WTC11 (cell line): ENCODE measurements at regions not wholly inside any gene's neighbourhood (a gene's known extent, or its start where the extent isn't known, plus 50 kb on each side); places are given as distances from the start of the nearest gene placed in this dataset.

ENCODE experiments used
- ATAC-seq: fragments of 200-7000 bp; cut with Tn5 transposase; 2 replicates; pipeline ENCODE4 v1.10.0; 2021; ENCODE audit warnings: mild to moderate bottlenecking, moderate library complexity
- CTCF ChIA-PET: fragments of 300-600 bp; sonication (Branson Sonifier 250); formaldehyde crosslinking; loops from one replicate; lab custom pipeline; 2021; ENCODE audit warnings: antibody characterized with exemption; lab: Charles Lee
- POLR2A ChIA-PET: fragments of 350-600 bp; sonication (Branson Sonifier 250); formaldehyde crosslinking; loops from one replicate; lab custom pipeline; 2021; ENCODE audit warnings: antibody characterized with exemption; lab: Charles Lee
- DNase-seq: peaks from one replicate; pipeline ENCODE4 v3.0.0; 2021; ENCODE audit warnings: low spot score
- H3K27ac Mint-ChIP-seq: 2 replicates; pipeline ENCODE4 v1.8.0; 2021; ENCODE audit warnings: mixed read lengths
- H3K27me3 Mint-ChIP-seq: 2 replicates; pipeline ENCODE4 v1.8.0; 2021; ENCODE audit warnings: low read depth, mild to moderate bottlenecking, moderate library complexity, mixed read lengths
- H3K36me3 Mint-ChIP-seq: 2 replicates; pipeline ENCODE4 v1.8.0; 2021; ENCODE audit warnings: mixed read lengths
- H3K4me1 Mint-ChIP-seq: 2 replicates; pipeline ENCODE4 v1.8.0; 2022; ENCODE audit warnings: mixed read lengths
- H3K4me3 Mint-ChIP-seq: 2 replicates; pipeline ENCODE4 v1.8.0; 2021; ENCODE audit warnings: mild to moderate bottlenecking, moderate library complexity, mixed read lengths
- H3K9me3 Mint-ChIP-seq: 2 replicates; pipeline ENCODE4 v1.8.0; 2021; ENCODE audit warnings: mixed read lengths
- ESRRA ChIP-seq: sonication (generic); formaldehyde crosslinking; IDR thresholded peaks from 2 replicates; pipeline ENCODE4 v1.8.1; 2022; ENCODE audit warnings: mild to moderate bottlenecking, missing genetic modification reagents, borderline replicate concordance
- ETV6 ChIP-seq: sonication (generic); formaldehyde crosslinking; IDR thresholded peaks from 2 replicates; pipeline ENCODE4 v1.8.1; 2022; ENCODE audit warnings: mild to moderate bottlenecking, missing genetic modification reagents
- FOXJ3 ChIP-seq: sonication (generic); formaldehyde crosslinking; IDR thresholded peaks from 2 replicates; pipeline ENCODE4 v1.9.0; 2021; ENCODE audit warnings: missing genetic modification reagents, mild to moderate bottlenecking, borderline replicate concordance
- GRHL2 ChIP-seq: fragments of 250-450 bp; sonication (Bioruptor Pico); IDR thresholded peaks from 2 replicates; pipeline ENCODE4 v1.8.0; 2022; ENCODE audit warnings: mild to moderate bottlenecking, moderate library complexity; ENCODE audit not compliant: insufficient replicate concordance, severe bottlenecking
- GTF2I ChIP-seq: fragments of 250-450 bp; sonication (Bioruptor Pico); conservative IDR thresholded peaks from 2 replicates; pipeline ENCODE4 v1.4.0; 2021; ENCODE audit warnings: mild to moderate bottlenecking
- IRF2 ChIP-seq: sonication (generic); formaldehyde crosslinking; IDR thresholded peaks from 2 replicates; pipeline ENCODE4 v1.8.0; 2022; ENCODE audit warnings: low read depth, missing genetic modification reagents, borderline replicate concordance
- NR1H2 ChIP-seq: sonication (generic); formaldehyde crosslinking; IDR thresholded peaks from 2 replicates; pipeline ENCODE4 v1.9.0; 2021; ENCODE audit warnings: mild to moderate bottlenecking, moderate library complexity, missing genetic modification reagents
- PRRX2 ChIP-seq: fragments of 250-450 bp; sonication (Bioruptor Pico); IDR thresholded peaks from 2 replicates; pipeline ENCODE4 v1.8.0; 2021; ENCODE audit warnings: mild to moderate bottlenecking
- SMAD4 ChIP-seq: sonication (generic); formaldehyde crosslinking; IDR thresholded peaks from 2 replicates; pipeline ENCODE4 v1.8.0; 2022; ENCODE audit warnings: mild to moderate bottlenecking, missing genetic modification reagents
- TCF7 ChIP-seq: sonication (generic); formaldehyde crosslinking; IDR thresholded peaks from 2 replicates; pipeline ENCODE4 v1.8.0; 2022; ENCODE audit warnings: mild to moderate bottlenecking, low read depth, missing genetic modification reagents, moderate library complexity
- ZNF423 ChIP-seq: fragments of 250-450 bp; sonication (Bioruptor Pico); IDR thresholded peaks from 2 replicates; pipeline ENCODE4 v2.1.2; 2022; ENCODE audit warnings: mild to moderate bottlenecking, moderate library complexity
- TF ChIP-seq, protein P1 (sequence below): sonication (generic); formaldehyde crosslinking; IDR thresholded peaks from 2 replicates; pipeline ENCODE4 v1.8.0; 2023; ENCODE audit warnings: mild to moderate bottlenecking, missing genetic modification reagents
- TF ChIP-seq, protein P2 (sequence below): sonication (generic); formaldehyde crosslinking; IDR thresholded peaks from 2 replicates; pipeline ENCODE4 v1.8.1; 2023; ENCODE audit warnings: mild to moderate bottlenecking, missing genetic modification reagents, borderline replicate concordance
- TF ChIP-seq, protein P3 (sequence below): fragments of 200-600 bp; IDR thresholded peaks from 2 replicates; pipeline ENCODE4 v1.8.0; 2022; ENCODE audit warnings: antibody characterized with exemption
- TF ChIP-seq, protein P4 (sequence below): fragments of 250-450 bp; sonication (Bioruptor Pico); IDR thresholded peaks from 2 replicates; pipeline ENCODE4 v1.9.0; 2021; ENCODE audit warnings: mild to moderate bottlenecking
- TF ChIP-seq, protein P5 (sequence below): sonication (generic); formaldehyde crosslinking; IDR thresholded peaks from 2 replicates; pipeline ENCODE4 v1.8.0; 2022; ENCODE audit warnings: mild to moderate bottlenecking, missing genetic modification reagents
- TF ChIP-seq, protein P6 (sequence below): fragments of 250-450 bp; sonication (Bioruptor Pico); IDR thresholded peaks from 2 replicates; pipeline ENCODE4 v1.9.0; 2021; ENCODE audit warnings: mild to moderate bottlenecking
- TF ChIP-seq, protein P7 (sequence below): fragments of 250-450 bp; sonication (Bioruptor Pico); IDR thresholded peaks from 2 replicates; pipeline ENCODE4 v1.8.0; 2021; ENCODE audit warnings: mild to moderate bottlenecking
- TF ChIP-seq, protein P8 (sequence below): fragments of 250-450 bp; sonication (Bioruptor Pico); conservative IDR thresholded peaks from 2 replicates; pipeline ENCODE4 v1.9.0; 2021; ENCODE audit warnings: mild to moderate bottlenecking
- TF ChIP-seq, protein P9 (sequence below): sonication (generic); formaldehyde crosslinking; IDR thresholded peaks from 2 replicates; pipeline ENCODE4 v1.8.1; 2022; ENCODE audit warnings: mild to moderate bottlenecking, moderate library complexity, missing genetic modification reagents

DNA sequence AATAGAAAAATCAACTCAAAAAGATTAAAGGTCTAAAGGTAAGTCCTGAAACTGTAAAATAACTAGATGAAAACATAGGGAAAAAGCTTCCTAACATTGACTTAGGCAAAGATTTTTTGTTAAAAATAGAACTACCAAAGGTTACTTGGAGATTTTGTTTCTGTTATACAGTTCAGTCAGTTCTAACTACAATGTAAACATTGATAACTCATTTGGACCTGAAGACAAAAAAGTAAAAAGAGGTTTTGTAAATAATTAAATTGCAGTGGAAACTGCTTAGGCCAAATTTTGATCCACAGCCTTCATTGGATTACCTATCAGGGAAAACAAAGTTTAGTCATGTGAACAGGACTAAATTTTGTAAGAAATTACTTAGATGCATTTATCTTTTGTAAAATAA, 101.8 kb downstream of the SLITRK2 start:
- peaks cover 16% of the 10 kb centered on the region for H3K36me3 Mint-ChIP-seq
- H3K27ac Mint-ChIP-seq, result no peak overlapping the region
- CTCF ChIA-PET, result no interaction called here
- H3K9me3 Mint-ChIP-seq, result peaks cover 39% of the 10 kb centered on the region
- POLR2A ChIA-PET, result no interaction called here
- ATAC-seq (no peak), DNase-seq (no peak)
- H3K4me1 Mint-ChIP-seq, result no peaks in the 10 kb centered on the region
- no peaks in the 10 kb centered on the region for H3K27me3 Mint-ChIP-seq
- H3K4me3 Mint-ChIP-seq, result no peak overlapping the region
- TF ChIP-seq, protein P1, sequence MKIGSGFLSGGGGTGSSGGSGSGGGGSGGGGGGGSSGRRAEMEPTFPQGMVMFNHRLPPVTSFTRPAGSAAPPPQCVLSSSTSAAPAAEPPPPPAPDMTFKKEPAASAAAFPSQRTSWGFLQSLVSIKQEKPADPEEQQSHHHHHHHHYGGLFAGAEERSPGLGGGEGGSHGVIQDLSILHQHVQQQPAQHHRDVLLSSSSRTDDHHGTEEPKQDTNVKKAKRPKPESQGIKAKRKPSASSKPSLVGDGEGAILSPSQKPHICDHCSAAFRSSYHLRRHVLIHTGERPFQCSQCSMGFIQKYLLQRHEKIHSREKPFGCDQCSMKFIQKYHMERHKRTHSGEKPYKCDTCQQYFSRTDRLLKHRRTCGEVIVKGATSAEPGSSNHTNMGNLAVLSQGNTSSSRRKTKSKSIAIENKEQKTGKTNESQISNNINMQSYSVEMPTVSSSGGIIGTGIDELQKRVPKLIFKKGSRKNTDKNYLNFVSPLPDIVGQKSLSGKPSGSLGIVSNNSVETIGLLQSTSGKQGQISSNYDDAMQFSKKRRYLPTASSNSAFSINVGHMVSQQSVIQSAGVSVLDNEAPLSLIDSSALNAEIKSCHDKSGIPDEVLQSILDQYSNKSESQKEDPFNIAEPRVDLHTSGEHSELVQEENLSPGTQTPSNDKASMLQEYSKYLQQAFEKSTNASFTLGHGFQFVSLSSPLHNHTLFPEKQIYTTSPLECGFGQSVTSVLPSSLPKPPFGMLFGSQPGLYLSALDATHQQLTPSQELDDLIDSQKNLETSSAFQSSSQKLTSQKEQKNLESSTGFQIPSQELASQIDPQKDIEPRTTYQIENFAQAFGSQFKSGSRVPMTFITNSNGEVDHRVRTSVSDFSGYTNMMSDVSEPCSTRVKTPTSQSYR (CRISPR knock-in tag), result no peak
- TF ChIP-seq ZNF423 (CRISPR knock-in tag) (no peak), GTF2I (CRISPR knock-in tag) (no peak), ETV6 (CRISPR knock-in tag) (no peak), GRHL2 (no peak)
- TF ChIP-seq, protein P2, sequence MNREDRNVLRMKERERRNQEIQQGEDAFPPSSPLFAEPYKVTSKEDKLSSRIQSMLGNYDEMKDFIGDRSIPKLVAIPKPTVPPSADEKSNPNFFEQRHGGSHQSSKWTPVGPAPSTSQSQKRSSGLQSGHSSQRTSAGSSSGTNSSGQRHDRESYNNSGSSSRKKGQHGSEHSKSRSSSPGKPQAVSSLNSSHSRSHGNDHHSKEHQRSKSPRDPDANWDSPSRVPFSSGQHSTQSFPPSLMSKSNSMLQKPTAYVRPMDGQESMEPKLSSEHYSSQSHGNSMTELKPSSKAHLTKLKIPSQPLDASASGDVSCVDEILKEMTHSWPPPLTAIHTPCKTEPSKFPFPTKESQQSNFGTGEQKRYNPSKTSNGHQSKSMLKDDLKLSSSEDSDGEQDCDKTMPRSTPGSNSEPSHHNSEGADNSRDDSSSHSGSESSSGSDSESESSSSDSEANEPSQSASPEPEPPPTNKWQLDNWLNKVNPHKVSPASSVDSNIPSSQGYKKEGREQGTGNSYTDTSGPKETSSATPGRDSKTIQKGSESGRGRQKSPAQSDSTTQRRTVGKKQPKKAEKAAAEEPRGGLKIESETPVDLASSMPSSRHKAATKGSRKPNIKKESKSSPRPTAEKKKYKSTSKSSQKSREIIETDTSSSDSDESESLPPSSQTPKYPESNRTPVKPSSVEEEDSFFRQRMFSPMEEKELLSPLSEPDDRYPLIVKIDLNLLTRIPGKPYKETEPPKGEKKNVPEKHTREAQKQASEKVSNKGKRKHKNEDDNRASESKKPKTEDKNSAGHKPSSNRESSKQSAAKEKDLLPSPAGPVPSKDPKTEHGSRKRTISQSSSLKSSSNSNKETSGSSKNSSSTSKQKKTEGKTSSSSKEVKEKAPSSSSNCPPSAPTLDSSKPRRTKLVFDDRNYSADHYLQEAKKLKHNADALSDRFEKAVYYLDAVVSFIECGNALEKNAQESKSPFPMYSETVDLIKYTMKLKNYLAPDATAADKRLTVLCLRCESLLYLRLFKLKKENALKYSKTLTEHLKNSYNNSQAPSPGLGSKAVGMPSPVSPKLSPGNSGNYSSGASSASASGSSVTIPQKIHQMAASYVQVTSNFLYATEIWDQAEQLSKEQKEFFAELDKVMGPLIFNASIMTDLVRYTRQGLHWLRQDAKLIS, result no peak
- TF ChIP-seq, protein P3, sequence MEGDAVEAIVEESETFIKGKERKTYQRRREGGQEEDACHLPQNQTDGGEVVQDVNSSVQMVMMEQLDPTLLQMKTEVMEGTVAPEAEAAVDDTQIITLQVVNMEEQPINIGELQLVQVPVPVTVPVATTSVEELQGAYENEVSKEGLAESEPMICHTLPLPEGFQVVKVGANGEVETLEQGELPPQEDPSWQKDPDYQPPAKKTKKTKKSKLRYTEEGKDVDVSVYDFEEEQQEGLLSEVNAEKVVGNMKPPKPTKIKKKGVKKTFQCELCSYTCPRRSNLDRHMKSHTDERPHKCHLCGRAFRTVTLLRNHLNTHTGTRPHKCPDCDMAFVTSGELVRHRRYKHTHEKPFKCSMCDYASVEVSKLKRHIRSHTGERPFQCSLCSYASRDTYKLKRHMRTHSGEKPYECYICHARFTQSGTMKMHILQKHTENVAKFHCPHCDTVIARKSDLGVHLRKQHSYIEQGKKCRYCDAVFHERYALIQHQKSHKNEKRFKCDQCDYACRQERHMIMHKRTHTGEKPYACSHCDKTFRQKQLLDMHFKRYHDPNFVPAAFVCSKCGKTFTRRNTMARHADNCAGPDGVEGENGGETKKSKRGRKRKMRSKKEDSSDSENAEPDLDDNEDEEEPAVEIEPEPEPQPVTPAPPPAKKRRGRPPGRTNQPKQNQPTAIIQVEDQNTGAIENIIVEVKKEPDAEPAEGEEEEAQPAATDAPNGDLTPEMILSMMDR, result no peak
- TF ChIP-seq, protein P4, sequence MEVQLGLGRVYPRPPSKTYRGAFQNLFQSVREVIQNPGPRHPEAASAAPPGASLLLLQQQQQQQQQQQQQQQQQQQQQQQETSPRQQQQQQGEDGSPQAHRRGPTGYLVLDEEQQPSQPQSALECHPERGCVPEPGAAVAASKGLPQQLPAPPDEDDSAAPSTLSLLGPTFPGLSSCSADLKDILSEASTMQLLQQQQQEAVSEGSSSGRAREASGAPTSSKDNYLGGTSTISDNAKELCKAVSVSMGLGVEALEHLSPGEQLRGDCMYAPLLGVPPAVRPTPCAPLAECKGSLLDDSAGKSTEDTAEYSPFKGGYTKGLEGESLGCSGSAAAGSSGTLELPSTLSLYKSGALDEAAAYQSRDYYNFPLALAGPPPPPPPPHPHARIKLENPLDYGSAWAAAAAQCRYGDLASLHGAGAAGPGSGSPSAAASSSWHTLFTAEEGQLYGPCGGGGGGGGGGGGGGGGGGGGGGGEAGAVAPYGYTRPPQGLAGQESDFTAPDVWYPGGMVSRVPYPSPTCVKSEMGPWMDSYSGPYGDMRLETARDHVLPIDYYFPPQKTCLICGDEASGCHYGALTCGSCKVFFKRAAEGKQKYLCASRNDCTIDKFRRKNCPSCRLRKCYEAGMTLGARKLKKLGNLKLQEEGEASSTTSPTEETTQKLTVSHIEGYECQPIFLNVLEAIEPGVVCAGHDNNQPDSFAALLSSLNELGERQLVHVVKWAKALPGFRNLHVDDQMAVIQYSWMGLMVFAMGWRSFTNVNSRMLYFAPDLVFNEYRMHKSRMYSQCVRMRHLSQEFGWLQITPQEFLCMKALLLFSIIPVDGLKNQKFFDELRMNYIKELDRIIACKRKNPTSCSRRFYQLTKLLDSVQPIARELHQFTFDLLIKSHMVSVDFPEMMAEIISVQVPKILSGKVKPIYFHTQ (CRISPR knock-in tag), result no peak

DNA sequence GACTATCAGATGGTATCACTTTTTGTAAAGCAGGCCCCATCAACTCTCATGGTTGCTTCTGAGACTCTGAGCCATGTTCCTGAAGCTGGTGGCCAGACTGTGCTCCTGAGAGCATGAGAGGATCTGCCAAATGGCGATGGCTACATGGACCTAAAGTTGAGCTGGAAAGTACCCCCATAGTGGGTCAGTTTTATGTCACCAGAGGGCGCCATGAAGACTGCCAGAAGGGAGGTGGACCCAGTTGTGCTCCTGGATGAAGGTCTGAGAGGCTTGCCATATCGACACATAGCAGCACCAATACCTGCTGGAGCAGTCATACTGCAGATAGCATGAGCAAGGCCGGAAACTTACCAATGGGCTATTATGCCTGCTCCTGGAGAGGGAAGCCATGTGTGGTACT, 105.7 kb downstream of the SLITRK2 start:
- ATAC-seq (no peak), DNase-seq (no peak)
- CTCF ChIA-PET, result no interaction called here
- no peaks in the 10 kb centered on the region for H3K4me1 Mint-ChIP-seq
- H3K27ac Mint-ChIP-seq, result no peak overlapping the region
- H3K9me3 Mint-ChIP-seq, result peaks cover 43% of the 10 kb centered on the region
- no peak for TF ChIP-seq SMAD4 (CRISPR knock-in tag)
- no peak for TF ChIP-seq FOXJ3 (CRISPR knock-in tag)
- TF ChIP-seq, protein P5, sequence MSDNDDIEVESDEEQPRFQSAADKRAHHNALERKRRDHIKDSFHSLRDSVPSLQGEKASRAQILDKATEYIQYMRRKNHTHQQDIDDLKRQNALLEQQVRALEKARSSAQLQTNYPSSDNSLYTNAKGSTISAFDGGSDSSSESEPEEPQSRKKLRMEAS (CRISPR knock-in tag), result no peak
- no peak for TF ChIP-seq PRRX2 (CRISPR knock-in tag)
- TF ChIP-seq, protein P6, sequence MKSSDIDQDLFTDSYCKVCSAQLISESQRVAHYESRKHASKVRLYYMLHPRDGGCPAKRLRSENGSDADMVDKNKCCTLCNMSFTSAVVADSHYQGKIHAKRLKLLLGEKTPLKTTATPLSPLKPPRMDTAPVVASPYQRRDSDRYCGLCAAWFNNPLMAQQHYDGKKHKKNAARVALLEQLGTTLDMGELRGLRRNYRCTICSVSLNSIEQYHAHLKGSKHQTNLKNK (CRISPR knock-in tag), result no peak
- TF ChIP-seq TCF7 (CRISPR knock-in tag), result no peak
- TF ChIP-seq, protein P7, sequence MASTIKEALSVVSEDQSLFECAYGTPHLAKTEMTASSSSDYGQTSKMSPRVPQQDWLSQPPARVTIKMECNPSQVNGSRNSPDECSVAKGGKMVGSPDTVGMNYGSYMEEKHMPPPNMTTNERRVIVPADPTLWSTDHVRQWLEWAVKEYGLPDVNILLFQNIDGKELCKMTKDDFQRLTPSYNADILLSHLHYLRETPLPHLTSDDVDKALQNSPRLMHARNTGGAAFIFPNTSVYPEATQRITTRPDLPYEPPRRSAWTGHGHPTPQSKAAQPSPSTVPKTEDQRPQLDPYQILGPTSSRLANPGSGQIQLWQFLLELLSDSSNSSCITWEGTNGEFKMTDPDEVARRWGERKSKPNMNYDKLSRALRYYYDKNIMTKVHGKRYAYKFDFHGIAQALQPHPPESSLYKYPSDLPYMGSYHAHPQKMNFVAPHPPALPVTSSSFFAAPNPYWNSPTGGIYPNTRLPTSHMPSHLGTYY (CRISPR knock-in tag), result no peak
- TF ChIP-seq, protein P8, sequence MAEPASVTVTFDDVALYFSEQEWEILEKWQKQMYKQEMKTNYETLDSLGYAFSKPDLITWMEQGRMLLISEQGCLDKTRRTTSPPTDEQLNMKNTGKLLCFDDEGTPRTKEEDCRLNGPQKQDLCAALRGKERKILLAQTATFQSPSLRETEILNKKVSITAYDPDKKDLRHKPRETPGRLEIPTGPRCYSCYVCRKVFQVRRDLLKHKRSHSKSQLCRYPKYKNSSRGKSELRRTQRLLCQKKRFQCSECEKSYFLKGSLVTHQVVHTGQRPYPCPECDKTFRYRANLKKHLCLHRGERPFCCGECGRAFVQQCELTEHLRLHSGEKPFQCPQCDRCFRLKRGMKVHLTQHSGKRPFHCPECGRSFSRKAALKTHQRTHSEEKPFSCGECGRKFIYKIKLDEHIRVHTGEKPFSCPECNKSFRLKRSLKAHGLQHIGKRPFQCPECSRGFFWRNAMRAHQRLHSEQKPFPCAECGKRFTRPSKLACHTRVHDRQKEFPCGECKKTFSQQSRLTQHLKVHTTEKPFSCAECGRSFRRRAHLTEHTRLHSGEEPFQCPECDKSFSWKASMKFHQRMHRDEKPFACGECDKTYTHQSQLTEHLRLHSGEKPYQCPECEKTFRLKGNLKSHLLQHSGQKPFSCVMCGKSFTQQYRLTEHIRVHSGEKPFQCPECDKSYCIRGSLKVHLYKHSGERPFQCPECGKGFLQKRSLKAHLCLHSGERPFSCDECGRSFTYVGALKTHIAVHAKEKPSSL, result no peak
- TF ChIP-seq, protein P9, sequence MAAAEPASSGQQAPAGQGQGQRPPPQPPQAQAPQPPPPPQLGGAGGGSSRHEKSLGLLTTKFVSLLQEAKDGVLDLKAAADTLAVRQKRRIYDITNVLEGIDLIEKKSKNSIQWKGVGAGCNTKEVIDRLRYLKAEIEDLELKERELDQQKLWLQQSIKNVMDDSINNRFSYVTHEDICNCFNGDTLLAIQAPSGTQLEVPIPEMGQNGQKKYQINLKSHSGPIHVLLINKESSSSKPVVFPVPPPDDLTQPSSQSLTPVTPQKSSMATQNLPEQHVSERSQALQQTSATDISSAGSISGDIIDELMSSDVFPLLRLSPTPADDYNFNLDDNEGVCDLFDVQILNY (CRISPR knock-in tag), result no peak
- no peak for TF ChIP-seq IRF2 (CRISPR knock-in tag)
- no peak for TF ChIP-seq NR1H2 (CRISPR knock-in tag)
- no peak for TF ChIP-seq ESRRA
- H3K36me3 Mint-ChIP-seq, result peaks cover 14% of the 10 kb centered on the region
- no peak overlapping the region for H3K4me3 Mint-ChIP-seq
- POLR2A ChIA-PET, result no interaction called here
- H3K27me3 Mint-ChIP-seq, result no peaks in the 10 kb centered on the region; the same call in 1 of the 2 replicates
